ENCODE measurements at regions not wholly inside any gene's neighbourhood (a gene's known extent, or its start where the extent isn't known, plus 50 kb on each side); places are given as distances from the start of the nearest gene placed in this dataset.

GRCh38 chrX:44082829-44083228 lies 109.6 kb upstream of the NDP start:
- intact Hi-C loops (cut with micrococcal nuclease) = no loop called here
- ChIA-PET CTCF (no interaction called here), POLR2A (no interaction called here), RAD21 (ENCODE audit: low non-redundant PET in 1 of 2, low total read pairs in 2 of 2, uncharacterized antibody in 2 of 2, unreplicated experiment in 2 of 2) (no interaction called here)
- Histone ChIP-seq H3K27me3 (ENCODE audit: insufficient read depth, low read length) (no peaks in the 10 kb centered on the region), H3K36me3 (ENCODE audit: control insufficient read depth in 1 of 2, insufficient read depth in 2 of 2, low read length in 2 of 2) (no peaks in the 10 kb centered on the region), H3K27ac (ENCODE audit: low read depth, low read length) (no peak overlapping the region), H3K9me2 (ENCODE audit: insufficient read depth) (no peaks in the 10 kb centered on the region), H3K9ac (ENCODE audit: low read length) (no peak overlapping the region), H3K9me3 (ENCODE audit: control insufficient read depth in 1 of 2, insufficient read depth in 1 of 2, low read depth in 1 of 2, low read length in 2 of 2) (no peaks in the 10 kb centered on the region), H3K4me2 (ENCODE audit: low read length) (no peak overlapping the region), H2AFZ (ENCODE audit: low read depth, low read length, poor library complexity, severe bottlenecking) (no peak overlapping the region), H4K20me1 (ENCODE audit: insufficient read depth) (no peaks in the 10 kb centered on the region), H3K4me1 (ENCODE audit: control insufficient read depth in 1 of 2, insufficient read depth in 2 of 2, low read length in 2 of 2) (no peaks in the 10 kb centered on the region), H3K79me2 (ENCODE audit: insufficient read depth, low read length) (no peaks in the 10 kb centered on the region), H3K4me3 (replicated peaks in 1 of 2; ENCODE audit: low read depth in 1 of 2, low read length in 2 of 2) (no peak overlapping the region)
- no peak for ATAC-seq
- no peak for DNase-seq (ENCODE audit: low read depth, low spot score)
- BruUV-seq (replicated peaks) = no TSS peak
- no peak for TF ChIP-seq CEBPB (IDR thresholded peaks at IDR 0.05; ENCODE audit: low read depth)
- no peak for TF ChIP-seq ZNF274 (IDR thresholded peaks at IDR 0.05; ENCODE audit: low read depth, low read length)
- no peak for TF ChIP-seq JUND (IDR thresholded peaks at IDR 0.05)
- TF ChIP-seq, protein P1, sequence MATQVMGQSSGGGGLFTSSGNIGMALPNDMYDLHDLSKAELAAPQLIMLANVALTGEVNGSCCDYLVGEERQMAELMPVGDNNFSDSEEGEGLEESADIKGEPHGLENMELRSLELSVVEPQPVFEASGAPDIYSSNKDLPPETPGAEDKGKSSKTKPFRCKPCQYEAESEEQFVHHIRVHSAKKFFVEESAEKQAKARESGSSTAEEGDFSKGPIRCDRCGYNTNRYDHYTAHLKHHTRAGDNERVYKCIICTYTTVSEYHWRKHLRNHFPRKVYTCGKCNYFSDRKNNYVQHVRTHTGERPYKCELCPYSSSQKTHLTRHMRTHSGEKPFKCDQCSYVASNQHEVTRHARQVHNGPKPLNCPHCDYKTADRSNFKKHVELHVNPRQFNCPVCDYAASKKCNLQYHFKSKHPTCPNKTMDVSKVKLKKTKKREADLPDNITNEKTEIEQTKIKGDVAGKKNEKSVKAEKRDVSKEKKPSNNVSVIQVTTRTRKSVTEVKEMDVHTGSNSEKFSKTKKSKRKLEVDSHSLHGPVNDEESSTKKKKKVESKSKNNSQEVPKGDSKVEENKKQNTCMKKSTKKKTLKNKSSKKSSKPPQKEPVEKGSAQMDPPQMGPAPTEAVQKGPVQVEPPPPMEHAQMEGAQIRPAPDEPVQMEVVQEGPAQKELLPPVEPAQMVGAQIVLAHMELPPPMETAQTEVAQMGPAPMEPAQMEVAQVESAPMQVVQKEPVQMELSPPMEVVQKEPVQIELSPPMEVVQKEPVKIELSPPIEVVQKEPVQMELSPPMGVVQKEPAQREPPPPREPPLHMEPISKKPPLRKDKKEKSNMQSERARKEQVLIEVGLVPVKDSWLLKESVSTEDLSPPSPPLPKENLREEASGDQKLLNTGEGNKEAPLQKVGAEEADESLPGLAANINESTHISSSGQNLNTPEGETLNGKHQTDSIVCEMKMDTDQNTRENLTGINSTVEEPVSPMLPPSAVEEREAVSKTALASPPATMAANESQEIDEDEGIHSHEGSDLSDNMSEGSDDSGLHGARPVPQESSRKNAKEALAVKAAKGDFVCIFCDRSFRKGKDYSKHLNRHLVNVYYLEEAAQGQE (IDR thresholded peaks at IDR 0.05; ENCODE audit: low read depth) = no peak
- TF ChIP-seq, protein P2, sequence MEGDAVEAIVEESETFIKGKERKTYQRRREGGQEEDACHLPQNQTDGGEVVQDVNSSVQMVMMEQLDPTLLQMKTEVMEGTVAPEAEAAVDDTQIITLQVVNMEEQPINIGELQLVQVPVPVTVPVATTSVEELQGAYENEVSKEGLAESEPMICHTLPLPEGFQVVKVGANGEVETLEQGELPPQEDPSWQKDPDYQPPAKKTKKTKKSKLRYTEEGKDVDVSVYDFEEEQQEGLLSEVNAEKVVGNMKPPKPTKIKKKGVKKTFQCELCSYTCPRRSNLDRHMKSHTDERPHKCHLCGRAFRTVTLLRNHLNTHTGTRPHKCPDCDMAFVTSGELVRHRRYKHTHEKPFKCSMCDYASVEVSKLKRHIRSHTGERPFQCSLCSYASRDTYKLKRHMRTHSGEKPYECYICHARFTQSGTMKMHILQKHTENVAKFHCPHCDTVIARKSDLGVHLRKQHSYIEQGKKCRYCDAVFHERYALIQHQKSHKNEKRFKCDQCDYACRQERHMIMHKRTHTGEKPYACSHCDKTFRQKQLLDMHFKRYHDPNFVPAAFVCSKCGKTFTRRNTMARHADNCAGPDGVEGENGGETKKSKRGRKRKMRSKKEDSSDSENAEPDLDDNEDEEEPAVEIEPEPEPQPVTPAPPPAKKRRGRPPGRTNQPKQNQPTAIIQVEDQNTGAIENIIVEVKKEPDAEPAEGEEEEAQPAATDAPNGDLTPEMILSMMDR (IDR thresholded peaks at IDR 0.05 in 2 of 3, conservative IDR thresholded peaks at IDR 0.05 in 1 of 3; ENCODE audit: borderline replicate concordance in 1 of 3, insufficient read depth in 1 of 3, low read depth in 2 of 3, low read length in 2 of 3) = no peak
- no peak for TF ChIP-seq SIN3A (IDR thresholded peaks at IDR 0.05; ENCODE audit: low read depth)
- TF ChIP-seq RAD21 (IDR thresholded peaks at IDR 0.05; ENCODE audit: low read depth) = no peak
- TF ChIP-seq ZFX (IDR thresholded peaks at IDR 0.05) = no peak
- TF ChIP-seq ATF3 (IDR thresholded peaks at IDR 0.05) = no peak
- TF ChIP-seq POLR2A (IDR thresholded peaks at IDR 0.05; ENCODE audit: borderline replicate concordance, extremely low read depth, insufficient read depth, insufficient read length) = no peak
- TF ChIP-seq SP1 (IDR thresholded peaks at IDR 0.05; ENCODE audit: low read depth) = no peak
- TF ChIP-seq, protein P3, sequence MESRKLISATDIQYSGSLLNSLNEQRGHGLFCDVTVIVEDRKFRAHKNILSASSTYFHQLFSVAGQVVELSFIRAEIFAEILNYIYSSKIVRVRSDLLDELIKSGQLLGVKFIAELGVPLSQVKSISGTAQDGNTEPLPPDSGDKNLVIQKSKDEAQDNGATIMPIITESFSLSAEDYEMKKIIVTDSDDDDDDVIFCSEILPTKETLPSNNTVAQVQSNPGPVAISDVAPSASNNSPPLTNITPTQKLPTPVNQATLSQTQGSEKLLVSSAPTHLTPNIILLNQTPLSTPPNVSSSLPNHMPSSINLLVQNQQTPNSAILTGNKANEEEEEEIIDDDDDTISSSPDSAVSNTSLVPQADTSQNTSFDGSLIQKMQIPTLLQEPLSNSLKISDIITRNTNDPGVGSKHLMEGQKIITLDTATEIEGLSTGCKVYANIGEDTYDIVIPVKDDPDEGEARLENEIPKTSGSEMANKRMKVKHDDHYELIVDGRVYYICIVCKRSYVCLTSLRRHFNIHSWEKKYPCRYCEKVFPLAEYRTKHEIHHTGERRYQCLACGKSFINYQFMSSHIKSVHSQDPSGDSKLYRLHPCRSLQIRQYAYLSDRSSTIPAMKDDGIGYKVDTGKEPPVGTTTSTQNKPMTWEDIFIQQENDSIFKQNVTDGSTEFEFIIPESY (IDR thresholded peaks at IDR 0.05; ENCODE audit: extremely low read depth, insufficient replicate concordance, low read length) = no peak
- no peak for TF ChIP-seq EZH2 (IDR thresholded peaks at IDR 0.05)
- TF ChIP-seq MAX (IDR thresholded peaks at IDR 0.05) = no peak
- TF ChIP-seq TCF7L2 (IDR thresholded peaks at IDR 0.05; ENCODE audit: borderline replicate concordance, extremely low read depth, insufficient read depth, insufficient read length) = no peak
